Right lobe of liver (tissue), 6 donors: ENCODE measurements at regions not wholly inside any gene's neighbourhood (a gene's known extent, or its start where the extent isn't known, plus 50 kb on each side); places are given as distances from the start of the nearest gene placed in this dataset.

Experiments
- ATAC-seq, 4 donors: fragments of 200-7000 bp; cut with Tn5 transposase; one replicate each; pipeline ENCODE4 v1.9.1; 2020; ENCODE audit warnings: mild to moderate bottlenecking in 4 of 4, moderate library complexity in 4 of 4
- DNase-seq, 3 donors: peaks; one replicate each; pipeline ENCODE4 v3.0.0-alpha.2; 2020
- H3K27ac ChIP-seq, 3 donors: fragments of 200-600 bp; one replicate each; pipeline ENCODE4 v1.8.0; 2022
- H3K27me3 ChIP-seq, 2 donors: fragments of 200-600 bp; one replicate each; pipeline ENCODE4 v1.8.0; 2022
- H3K36me3 ChIP-seq, 4 donors: fragments of 200-600 bp; sonication (generic) in 1 of 4; one replicate each; pipeline versions ENCODE4 v1.5.1 to v1.8.0; 2017 to 2022; ENCODE audit warnings: control low read depth in 1 of 4
- H3K4me1 ChIP-seq, 4 donors: fragments of 200-600 bp; sonication (generic) in 1 of 4; one replicate each; pipeline versions ENCODE4 v1.5.1 to v1.8.0; 2017 to 2022; ENCODE audit warnings: control low read depth in 1 of 4
- H3K4me3 ChIP-seq, 3 donors: fragments of 200-600 bp; one replicate each; pipeline ENCODE4 v1.8.0; 2022
- H3K9me3 ChIP-seq, 4 donors: fragments of 200-600 bp; sonication (generic) in 1 of 4; one replicate each; pipeline versions ENCODE4 v1.5.1 to v1.8.0; 2017 to 2022; ENCODE audit warnings: control low read depth in 1 of 4
- CTCF ChIP-seq, 4 donors: fragments of 200-600 bp in 3 of 4; fragments of 450-650 bp in 1 of 4; IDR thresholded peaks; one replicate each; pipeline versions ENCODE4 v1.5.1 to v1.8.0; 2016 to 2022; ENCODE audit warnings: antibody characterized with exemption in 4 of 4, mild to moderate bottlenecking in 2 of 4
- POLR2A ChIP-seq: fragments of 450-650 bp; IDR thresholded peaks from one replicate; pipeline ENCODE4 v1.6.1; 2017; ENCODE audit warnings: antibody characterized with exemption, mild to moderate bottlenecking
- WGBS: methylation state at CpG from one replicate; pipeline ENCODE4 v1.1.6; 2018; ENCODE audit warnings: low coverage, low lambda C conversion rate; ENCODE audit not compliant: insufficient coverage; ENCODE audit errors: missing lambda C conversion rate; 5-methylcytosine and 5-hydroxymethylcytosine counted together
- intact Hi-C, 2 donors: fragments of 100-400 bp; cut with DNase I; formaldehyde crosslinking; loops; one replicate each; pipeline versions ENCODE4 v1.11.2 to v1.14.1; 2022
- donor health status: DM: no; HTN: yes; CAD: no.
- donor health status: DM: no; HTN: no; CAD: no.
- donor health status: DM: no; HTN: no; CAD: no.
- donor health status: DM: no; HTN: yes; CAD: no.
- donor health status: DM: no; HTN: yes; CAD: no.

DNA sequence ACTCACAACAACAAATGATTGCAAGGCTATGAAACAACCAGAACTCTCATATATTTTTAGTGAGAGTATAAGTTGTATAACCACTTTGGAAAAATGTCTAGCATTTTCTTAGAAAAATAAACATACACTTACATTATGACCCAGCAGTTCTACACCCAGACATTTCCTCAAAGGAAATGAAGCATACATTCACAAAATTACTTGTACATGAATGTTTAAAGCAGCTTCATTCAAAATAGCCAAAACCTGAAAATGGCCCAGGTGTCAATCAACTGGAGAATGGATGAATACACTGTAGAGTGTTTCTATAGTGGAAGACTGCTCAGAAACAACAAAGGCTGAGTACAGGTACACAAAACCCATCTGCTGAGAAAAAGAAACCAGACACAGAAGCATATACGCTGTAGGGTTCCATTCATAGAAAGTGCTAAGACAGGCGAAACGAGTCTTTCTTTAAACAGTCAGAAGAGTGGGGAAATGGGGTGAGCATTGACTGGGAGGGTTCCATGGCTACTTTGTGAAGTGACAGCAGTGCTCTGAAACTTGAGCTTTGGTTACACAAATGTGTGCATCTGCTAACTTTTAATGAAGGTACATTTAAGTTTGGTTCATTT lies 799.0 kb downstream of the DCDC2C start:
- DNase-seq (no peak), ATAC-seq (no peak)
- no peaks in the 10 kb centered on the region for H3K9me3 ChIP-seq
- H3K4me3 ChIP-seq = no peak overlapping the region
- no peaks in the 10 kb centered on the region for H3K27me3 ChIP-seq
- no peak overlapping the region for H3K27ac ChIP-seq
- TF ChIP-seq CTCF (IDR thresholded peaks at IDR 0.05) (no peak), POLR2A (no peak)
- no peaks in the 10 kb centered on the region for H3K4me1 ChIP-seq
- no peaks in the 10 kb centered on the region for H3K36me3 ChIP-seq
- intact Hi-C loops = no loop called here
- 68% methylated on average over 3 of the region's 3 CpGs for WGBS

DNA sequence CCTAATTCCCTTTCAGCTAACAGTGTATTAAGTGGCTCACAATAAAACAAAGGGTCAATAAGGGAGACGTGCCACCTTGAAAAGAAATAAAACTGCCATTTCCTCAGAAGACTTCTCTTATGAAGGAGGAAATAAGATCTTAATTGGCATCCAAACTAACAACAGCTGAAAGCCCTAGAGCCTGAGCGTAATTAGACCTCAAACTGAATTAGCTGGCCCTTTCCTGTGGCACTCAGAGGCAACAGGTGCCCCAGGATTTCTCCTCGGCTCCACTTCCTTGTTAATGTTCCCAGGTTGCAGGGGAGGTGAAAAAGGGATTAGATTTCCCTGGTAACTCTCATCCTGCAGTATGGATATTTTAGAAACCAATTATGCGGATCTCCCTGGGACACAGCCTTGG lies 804.3 kb downstream of the DCDC2C start:
- DNase-seq = no peak

GRCh38 chr2:4515871-4516761 lies 812.7 kb downstream of the DCDC2C start:
- no peaks in the 10 kb centered on the region for H3K4me1 ChIP-seq
- H3K36me3 ChIP-seq = no peaks in the 10 kb centered on the region
- no peak for TF ChIP-seq POLR2A
- no peak for TF ChIP-seq CTCF (IDR thresholded peaks at IDR 0.05)
- no peaks in the 10 kb centered on the region for H3K9me3 ChIP-seq
- H3K4me3 ChIP-seq = no peak overlapping the region
- no peaks in the 10 kb centered on the region for H3K27me3 ChIP-seq
- intact Hi-C loops = no loop called here
- ATAC-seq (no peak), DNase-seq (no peak)
- H3K27ac ChIP-seq = no peak overlapping the region
- 35% methylated on average over 11 of the region's 11 CpGs for WGBS

More for the DNA sequence above, 804.3 kb downstream of the DCDC2C start:
- 42% methylated on average over 4 of the region's 4 CpGs for WGBS
- Histone ChIP-seq H3K27ac (no peak overlapping the region), H3K27me3 (no peaks in the 10 kb centered on the region), H3K9me3 (no peaks in the 10 kb centered on the region), H3K36me3 (no peaks in the 10 kb centered on the region), H3K4me3 (no peak overlapping the region), H3K4me1 (no peaks in the 10 kb centered on the region)
- ATAC-seq = no peak
- TF ChIP-seq CTCF (IDR thresholded peaks at IDR 0.05) (no peak), POLR2A (no peak)
- intact Hi-C loops = no loop called here

- intact Hi-C loops = no loop called here
- ATAC-seq (no peak), DNase-seq (no peak)
- no peak for TF ChIP-seq CTCF (IDR thresholded peaks at IDR 0.05)
- no peak for TF ChIP-seq POLR2A
- no peaks in the 10 kb centered on the region for H3K27me3 ChIP-seq
- no peaks in the 10 kb centered on the region for H3K4me1 ChIP-seq
- no peaks in the 10 kb centered on the region for H3K36me3 ChIP-seq
- H3K27ac ChIP-seq = no peak overlapping the region
- no peak overlapping the region for H3K4me3 ChIP-seq
- WGBS = 44% methylated on average over 1 of the region's 3 CpGs
- no peaks in the 10 kb centered on the region for H3K9me3 ChIP-seq
These were observed 815.2 kb downstream of the DCDC2C start for GRCh38 chr2:4518596-4518995.
